Stimulated activated CD8-positive, alpha-beta memory T cell treated with anti-CD3 and anti-CD28 coated beads, Interleukin-15, amount 100 ng/mL, for 4 hours (primary cell): ENCODE measurements at regions not wholly inside any gene's neighbourhood (a gene's known extent, or its start where the extent isn't known, plus 50 kb on each side); places are given as distances from the start of the nearest gene placed in this dataset.

Experiments
- DNase-seq, 2 donors: peaks; one replicate each; pipeline ENCODE4 v3.0.0-alpha.2; 2020; ENCODE audit warnings: low read depth in 2 of 2

DNA sequence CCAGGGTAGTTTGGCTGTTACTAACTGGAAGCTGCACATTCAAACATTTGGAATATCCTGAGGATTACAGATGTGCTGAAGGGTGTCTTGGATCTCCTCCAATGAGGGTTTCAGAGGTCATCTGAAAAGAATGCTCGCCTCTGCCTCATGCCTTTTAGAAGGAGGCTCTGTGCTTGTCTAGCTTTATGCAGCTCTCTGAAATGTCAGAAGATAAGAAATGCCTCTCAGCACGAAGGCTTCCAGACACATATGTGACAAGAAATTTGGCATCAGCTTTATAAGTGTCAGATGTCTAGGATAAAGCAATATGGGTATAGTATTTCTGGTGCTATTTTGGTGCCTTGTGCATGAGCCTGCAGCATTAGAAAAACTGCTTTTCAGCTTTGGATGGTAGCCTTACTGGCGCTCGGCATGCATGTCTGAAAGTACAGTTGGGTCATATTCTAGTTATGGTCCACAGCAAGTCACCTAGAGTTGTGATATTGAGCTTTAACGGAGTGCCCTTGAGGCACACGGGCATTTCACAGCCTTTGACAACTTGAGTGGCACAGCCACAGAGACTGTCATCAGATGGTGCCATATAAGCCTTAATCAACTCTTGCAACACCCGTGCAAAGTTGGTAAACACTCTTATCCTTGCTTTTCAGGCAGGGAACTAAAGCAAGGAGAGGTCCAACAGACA, 70.8 kb upstream of the PGRMC2 start:
- DNase-seq: no peak

GRCh38 chr4:128357286-128357685, 69.7 kb upstream of the PGRMC2 start:
- DNase-seq: no peak

- DNase-seq: no peak
These were observed 67.7 kb upstream of the PGRMC2 start for GRCh38 chr4:128355305-128355704.

GRCh38 chr4:128354205-128354821, 66.7 kb upstream of the PGRMC2 start:
- no peak for DNase-seq

DNA sequence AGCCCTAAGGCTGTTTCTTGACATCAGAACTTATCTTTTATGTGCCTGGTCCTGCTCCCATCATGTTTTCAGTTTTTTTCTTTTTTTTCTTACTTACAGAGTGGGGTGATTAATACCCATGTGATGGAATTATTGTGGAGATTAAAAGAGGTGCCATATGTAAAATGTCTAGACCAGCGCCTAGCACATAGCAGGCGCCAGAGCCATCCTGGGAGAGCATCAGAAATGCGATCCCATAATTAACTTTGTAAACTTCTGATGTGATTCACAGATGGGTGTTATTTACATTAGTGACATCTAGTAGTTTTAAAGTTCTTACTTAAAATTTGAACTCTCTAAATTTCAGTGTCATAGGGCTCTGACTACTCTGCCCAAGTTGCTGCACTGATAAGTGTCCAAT, 66.2 kb upstream of the PGRMC2 start:
- DNase-seq: no peak

DNA sequence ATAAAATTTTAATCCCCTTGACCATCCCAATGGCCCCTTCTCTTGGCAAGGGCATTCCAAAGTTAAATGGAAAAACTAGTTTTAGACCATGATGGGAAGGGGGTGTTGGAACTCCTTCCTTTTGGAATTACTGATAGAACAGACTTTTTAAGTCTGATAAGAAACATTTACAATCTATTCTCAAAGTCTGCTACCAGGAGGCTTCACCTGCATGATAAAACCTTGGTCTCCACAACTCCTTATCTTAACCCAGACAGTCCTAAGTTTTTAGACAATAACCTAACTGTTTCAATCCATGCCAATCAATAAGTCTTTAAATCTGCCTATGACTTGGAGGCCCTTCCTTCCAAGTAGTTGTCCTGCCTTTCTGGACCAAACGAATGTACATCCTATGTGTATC, 63.9 kb upstream of the PGRMC2 start:
- DNase-seq: no peak

- no peak for DNase-seq
These were observed 62.9 kb upstream of the PGRMC2 start for GRCh38 chr4:128350449-128351045.

DNA sequence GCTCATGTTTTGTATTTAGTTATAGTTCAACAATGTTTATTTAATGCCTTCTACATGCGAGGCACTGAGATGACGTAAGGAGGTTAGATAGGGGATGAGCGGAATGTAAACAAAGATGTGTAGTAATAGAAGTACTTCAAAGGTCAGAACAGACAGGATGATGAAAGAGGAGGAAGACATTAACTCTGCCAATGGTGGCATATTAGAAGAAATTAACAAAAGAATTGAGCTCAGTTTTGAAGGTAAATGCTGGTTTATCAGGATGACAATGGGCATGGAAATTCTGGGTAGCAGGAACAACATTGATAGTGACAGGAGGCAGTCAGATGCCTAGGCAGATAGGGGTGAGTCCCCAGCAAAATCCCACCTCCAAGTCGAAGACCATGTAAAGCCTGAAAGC, 62.3 kb upstream of the PGRMC2 start:
- no peak for DNase-seq

DNA sequence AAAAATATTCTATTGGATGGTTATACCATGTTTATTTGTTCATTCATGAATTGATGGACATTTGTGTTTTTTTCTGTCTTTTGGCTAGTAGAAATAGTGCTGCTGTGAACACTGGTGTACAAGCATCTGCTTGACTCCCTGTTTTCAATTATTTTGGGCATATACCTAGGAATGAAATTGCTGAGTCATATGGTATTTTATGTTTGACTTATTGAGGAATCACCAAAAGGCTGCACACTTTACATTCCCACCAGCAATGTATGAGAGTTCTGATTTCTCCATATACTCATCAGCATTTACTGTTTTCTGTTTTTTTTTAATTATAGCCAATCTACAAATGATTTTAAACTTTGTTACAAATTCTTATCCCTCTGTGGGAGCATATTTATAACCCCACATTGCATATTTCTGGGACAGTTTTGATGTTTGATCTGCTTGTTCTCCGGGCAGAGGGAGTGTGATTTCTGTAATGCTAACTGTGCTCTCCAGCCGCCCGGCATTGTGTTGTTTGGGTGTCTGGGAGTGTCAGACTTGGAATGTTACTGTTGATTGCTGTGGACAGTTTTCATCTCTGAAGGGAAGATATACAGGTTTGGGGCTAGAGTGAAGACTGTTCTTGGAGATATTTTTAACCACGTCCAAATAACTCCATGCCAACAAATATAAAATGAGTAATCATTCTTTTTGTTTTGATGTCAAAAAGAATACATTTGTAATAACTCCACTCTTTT, 60.5 kb upstream of the PGRMC2 start:
- DNase-seq: no peak

DNA sequence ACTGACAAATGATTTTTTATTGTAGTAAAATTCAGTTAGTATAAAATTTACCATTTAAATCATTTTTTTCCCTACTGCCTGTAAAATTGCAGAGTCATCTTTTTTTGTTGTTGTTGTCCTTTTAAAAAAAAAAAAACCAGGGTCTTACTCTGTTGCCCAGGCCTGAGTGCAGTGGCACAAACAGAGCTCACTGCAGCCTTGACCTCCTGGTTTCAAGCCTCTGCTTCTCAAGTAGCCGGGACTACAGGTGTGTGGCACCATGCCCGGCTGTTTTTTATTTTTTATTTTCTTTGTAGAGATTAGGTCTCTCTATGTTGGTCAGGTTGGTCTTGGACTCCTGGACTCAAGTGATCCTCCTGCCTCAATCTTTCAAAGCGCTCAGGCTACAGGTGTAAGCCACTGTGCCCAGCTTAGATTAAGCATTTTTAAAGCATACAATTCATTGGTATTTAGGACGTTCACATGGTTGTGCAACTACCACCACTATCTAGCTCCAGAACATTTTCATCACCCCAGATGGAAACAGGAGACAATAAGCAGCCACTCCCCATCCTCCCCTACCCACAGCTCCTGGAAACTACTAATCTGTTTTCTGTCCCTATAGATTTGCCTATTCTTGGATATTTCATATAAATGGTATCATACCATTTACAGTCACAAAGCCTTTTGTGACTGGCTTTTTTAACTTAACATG, 59.7 kb upstream of the PGRMC2 start:
- no peak for DNase-seq

DNA sequence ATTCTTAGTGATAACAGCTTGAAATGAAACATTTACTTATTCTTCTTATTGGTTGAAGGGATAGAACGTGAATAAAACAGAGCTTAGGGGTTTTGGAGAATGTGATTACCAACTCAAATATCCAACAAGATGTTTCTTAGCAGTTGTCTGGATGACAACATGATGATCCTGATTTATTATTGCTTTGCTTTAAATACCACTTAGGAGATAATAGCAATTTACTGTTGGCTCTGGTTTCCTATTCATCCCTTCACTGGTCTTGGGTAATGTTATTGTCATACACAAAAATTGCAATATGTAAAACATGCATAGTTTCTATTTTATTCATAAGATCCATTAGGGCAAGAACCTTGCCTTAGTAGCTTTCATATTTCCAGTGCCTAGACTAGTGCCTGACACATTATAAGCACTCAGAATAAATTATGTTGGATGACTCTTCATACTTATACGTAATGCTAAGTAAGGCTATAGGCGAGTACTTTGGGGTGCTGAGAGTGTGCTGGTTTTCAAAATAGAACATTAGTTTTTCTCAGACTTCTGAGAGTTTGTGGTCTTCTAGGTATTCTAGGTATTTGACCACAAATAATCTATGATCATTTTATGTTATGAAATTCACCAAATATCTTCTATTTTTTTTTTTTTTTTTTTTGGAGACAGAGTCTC, 58.6 kb upstream of the PGRMC2 start:
- DNase-seq: no peak

GRCh38 chr4:128345650-128346049, 58.0 kb upstream of the PGRMC2 start:
- DNase-seq: no peak

DNA sequence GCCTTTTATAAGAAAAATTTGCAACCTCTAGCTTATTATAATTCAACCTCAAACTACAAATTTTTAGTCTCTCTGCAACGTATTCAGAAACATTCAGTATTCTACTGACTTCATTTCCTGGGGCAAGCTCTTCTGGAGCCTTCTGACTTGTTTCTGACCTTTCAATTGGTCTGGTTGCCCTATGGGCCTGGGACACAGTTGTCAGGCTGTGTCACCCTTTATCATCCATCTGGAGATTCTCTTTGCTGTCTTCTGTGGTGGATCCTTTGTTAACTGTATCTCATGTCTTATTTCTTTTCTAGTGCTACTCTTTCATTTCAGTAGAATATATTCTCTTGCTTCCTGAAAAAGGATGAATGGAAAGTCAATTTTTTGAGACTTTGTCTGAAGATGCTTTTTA, 55.1 kb upstream of the PGRMC2 start:
- DNase-seq: no peak

DNA sequence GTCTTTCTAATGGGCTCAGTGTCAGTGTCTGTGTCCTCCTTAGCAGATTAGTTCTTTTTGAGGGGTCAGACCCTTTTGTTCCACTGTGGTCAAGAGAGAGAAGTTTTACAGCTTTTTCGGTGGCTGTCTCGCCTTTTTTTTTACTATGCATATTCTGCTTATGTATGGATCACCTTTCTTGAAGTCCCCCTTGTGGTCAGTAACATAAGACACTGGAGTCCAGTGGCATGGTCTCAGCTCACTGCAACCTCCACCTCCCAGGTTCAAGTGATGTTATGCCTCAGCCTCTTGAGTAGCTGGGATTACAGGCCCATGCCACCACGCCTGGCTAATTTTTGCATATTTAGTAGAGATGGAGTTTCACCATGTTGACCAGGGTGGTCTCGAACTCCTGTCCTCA, 54.0 kb upstream of the PGRMC2 start:
- no peak for DNase-seq

- no peak for DNase-seq
These were observed 51.2 kb upstream of the PGRMC2 start for GRCh38 chr4:128338634-128339355.

- no peak for DNase-seq
These were observed 50.2 kb upstream of the PGRMC2 start for GRCh38 chr4:128337863-128338262.
